Activated B cell treated with CpG ODN at 0.5 μM for 24 hours (primary cell): ENCODE measurements at regions not wholly inside any gene's neighbourhood (a gene's known extent, or its start where the extent isn't known, plus 50 kb on each side); places are given as distances from the start of the nearest gene placed in this dataset.

Experiments
- ATAC-seq: fragments of 200-7000 bp; cut with Tn5 transposase; one replicate; pipeline ENCODE4 v1.10.0; 2021; ENCODE audit warnings: low read depth, mild to moderate bottlenecking, moderate library complexity
- CTCF ChIA-PET: fragments of 350-600 bp; sonication (Branson Sonifier 250); formaldehyde crosslinking; loops from one replicate; lab custom pipeline; 2021; ENCODE audit warnings: antibody characterized with exemption; lab: Charles Lee
- POLR2A ChIA-PET: fragments of 350-600 bp; sonication (Branson Sonifier 250); formaldehyde crosslinking; loops from one replicate; lab custom pipeline; 2021; ENCODE audit warnings: antibody characterized with exemption; lab: Charles Lee
- DNase-seq: peaks from one replicate; pipeline ENCODE4 v3.0.0; 2022
- H3K27ac Mint-ChIP-seq: one replicate; pipeline ENCODE4 v1.8.0; 2020; ENCODE audit warnings: mixed read lengths
- H3K27me3 Mint-ChIP-seq: one replicate; pipeline ENCODE4 v1.8.0; 2021; ENCODE audit warnings: mixed read lengths
- H3K36me3 Mint-ChIP-seq: one replicate; pipeline ENCODE4 v1.8.0; 2021; ENCODE audit warnings: low read depth, mixed read lengths
- H3K4me1 Mint-ChIP-seq: one replicate; pipeline ENCODE4 v1.8.0; 2021; ENCODE audit warnings: mixed read lengths
- H3K4me3 Mint-ChIP-seq: one replicate; pipeline ENCODE4 v1.8.0; 2020; ENCODE audit warnings: mild to moderate bottlenecking, mixed read lengths
- H3K9me3 Mint-ChIP-seq: one replicate; pipeline ENCODE4 v1.8.0; 2020; ENCODE audit warnings: mixed read lengths
- CTCF ChIP-seq: fragments of 200-600 bp; IDR thresholded peaks from one replicate; pipeline ENCODE4 v1.8.0; 2022; ENCODE audit warnings: antibody characterized with exemption, mild to moderate bottlenecking
- intact Hi-C: fragments of 100-400 bp; cut with micrococcal nuclease; formaldehyde crosslinking; loops from one replicate; pipeline ENCODE4 v1.15.1; 2024

DNA sequence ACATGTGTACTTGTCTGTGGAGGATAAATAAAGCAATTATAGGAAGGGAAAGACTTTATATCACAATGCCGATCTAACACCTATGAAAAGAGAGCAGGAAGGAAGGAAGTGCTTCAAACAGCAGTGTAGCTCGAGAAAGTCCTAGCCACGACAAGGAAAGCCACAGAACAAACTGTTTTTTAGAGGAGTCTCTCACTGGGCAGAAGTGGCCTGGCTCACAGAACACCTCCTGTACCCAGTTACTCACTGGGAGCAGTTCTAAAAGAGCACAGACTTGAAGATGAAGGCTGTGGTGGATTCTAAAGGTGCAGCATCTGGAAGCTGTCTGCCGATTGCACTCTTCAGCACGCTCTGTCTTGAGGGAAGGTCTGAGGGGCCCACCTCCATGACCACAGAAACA lies 248.8 kb upstream of the ATP11B start:
- DNase-seq (no peak), ATAC-seq (no peak)
- no peak for TF ChIP-seq CTCF
- Mint-ChIP-seq H3K9me3 (no peaks in the 10 kb centered on the region), H3K4me3 (no peak overlapping the region), H3K27ac (no peak overlapping the region), H3K27me3 (peaks cover 1% of the 10 kb centered on the region), H3K4me1 (no peaks in the 10 kb centered on the region), H3K36me3 (no peaks in the 10 kb centered on the region)
- ChIA-PET POLR2A (no interaction called here), CTCF (no interaction called here)
- intact Hi-C loops = no loop called here

- H3K4me1 Mint-ChIP-seq = no peaks in the 10 kb centered on the region
- no peak overlapping the region for H3K4me3 Mint-ChIP-seq
- TF ChIP-seq CTCF = no peak
- ATAC-seq (no peak), DNase-seq (no peak)
- peaks cover 12% of the 10 kb centered on the region for H3K9me3 Mint-ChIP-seq
- no peak overlapping the region for H3K27ac Mint-ChIP-seq
- no peaks in the 10 kb centered on the region for H3K36me3 Mint-ChIP-seq
- intact Hi-C loops = no loop called here
- ChIA-PET POLR2A (no interaction called here), CTCF (no interaction called here)
- peaks cover 22% of the 10 kb centered on the region for H3K27me3 Mint-ChIP-seq
These were observed 231.0 kb upstream of the ATP11B start for GRCh38 chr3:182562274-182562673.

GRCh38 chr3:182565916-182566796 lies 227.1 kb upstream of the ATP11B start:
- ATAC-seq = no peak
- no peaks in the 10 kb centered on the region for H3K36me3 Mint-ChIP-seq
- POLR2A ChIA-PET = no interaction called here
- no peak for TF ChIP-seq CTCF
- no peak for DNase-seq
- CTCF ChIA-PET = no interaction called here
- no peak overlapping the region for H3K27ac Mint-ChIP-seq
- H3K4me3 Mint-ChIP-seq = no peak overlapping the region
- no peaks in the 10 kb centered on the region for H3K9me3 Mint-ChIP-seq
- H3K4me1 Mint-ChIP-seq = no peaks in the 10 kb centered on the region
- intact Hi-C loops = no loop called here
- H3K27me3 Mint-ChIP-seq = peaks cover 14% of the 10 kb centered on the region

- Mint-ChIP-seq H3K36me3 (no peaks in the 10 kb centered on the region), H3K4me3 (no peak overlapping the region), H3K27me3 (peaks cover 14% of the 10 kb centered on the region), H3K4me1 (no peaks in the 10 kb centered on the region), H3K27ac (no peak overlapping the region), H3K9me3 (no peaks in the 10 kb centered on the region)
- no peak for ATAC-seq
- intact Hi-C loops = no loop called here
- no peak for DNase-seq
- TF ChIP-seq CTCF = no peak
- POLR2A ChIA-PET = no interaction called here
- CTCF ChIA-PET = no interaction called here
These were observed 225.6 kb upstream of the ATP11B start for GRCh38 chr3:182567700-182568099.

GRCh38 chr3:182568261-182568660 lies 225.0 kb upstream of the ATP11B start:
- POLR2A ChIA-PET = no interaction called here

More at GRCh38 chr3:182568261-182568660, 225.0 kb upstream of the ATP11B start:
- DNase-seq (no peak), ATAC-seq (no peak)
- Mint-ChIP-seq H3K4me1 (no peaks in the 10 kb centered on the region), H3K27ac (no peak overlapping the region), H3K36me3 (no peaks in the 10 kb centered on the region), H3K9me3 (peaks cover 5% of the 10 kb centered on the region), H3K27me3 (peaks cover 12% of the 10 kb centered on the region), H3K4me3 (no peak overlapping the region)
- CTCF ChIA-PET = no interaction called here
- intact Hi-C loops = no loop called here
- TF ChIP-seq CTCF = no peak
